OCI-LY1 (cell line): ENCODE measurements at regions not wholly inside any gene's neighbourhood (a gene's known extent, or its start where the extent isn't known, plus 50 kb on each side); places are given as distances from the start of the nearest gene placed in this dataset.

Source experiments
- H2AFZ ChIP-seq: fragments of 200-600 bp; sonication (generic), shearing (Covaris generic); 2 replicates; pipeline ENCODE4 v1.6.0; 2014; ENCODE audit warnings: antibody characterized with exemption, mild to moderate bottlenecking, low read length
- H3F3A ChIP-seq: fragments of 200-600 bp; sonication (generic), shearing (Covaris generic); 2 replicates; pipeline ENCODE4 v1.6.0; 2014; ENCODE audit warnings: mild to moderate bottlenecking, antibody characterized with exemption, low read length, moderate library complexity; ENCODE audit not compliant: insufficient read depth
- H3K27ac ChIP-seq: fragments of 200-600 bp; sonication (generic); 2 replicates; pipeline ENCODE4 v1.5.1; 2014; ENCODE audit warnings: low read length, mixed run types, mild to moderate bottlenecking, low read depth; ENCODE audit not compliant: poor library complexity, severe bottlenecking
- H3K27me3 ChIP-seq: fragments of 200-600 bp; sonication (generic); 2 replicates; pipeline ENCODE4 v1.6.0; 2014; ENCODE audit warnings: antibody characterized with exemption, mild to moderate bottlenecking, low read length, moderate library complexity; ENCODE audit not compliant: insufficient read depth
- H3K36me3 ChIP-seq: fragments of 200-600 bp; sonication (generic); 2 replicates; pipeline ENCODE4 v1.6.1; 2014; ENCODE audit warnings: mild to moderate bottlenecking, antibody characterized with exemption, low read length, moderate library complexity, mixed read lengths; ENCODE audit not compliant: insufficient read depth
- H3K4me1 ChIP-seq: fragments of 200-600 bp; sonication (generic); 2 replicates; pipeline ENCODE4 v1.5.1; 2014; ENCODE audit warnings: mild to moderate bottlenecking, low read length, moderate library complexity; ENCODE audit not compliant: insufficient read depth, severe bottlenecking
- H3K4me2 ChIP-seq: fragments of 200-600 bp; sonication (generic), shearing (Covaris generic); 2 replicates; pipeline ENCODE4 v1.6.1; 2014; ENCODE audit warnings: low read length
- H3K4me3 ChIP-seq: fragments of 200-600 bp; sonication (generic); 2 replicates; pipeline ENCODE4 v1.5.1; 2014; ENCODE audit warnings: low read length, low read depth, mild to moderate bottlenecking, mixed read lengths; ENCODE audit not compliant: poor library complexity, severe bottlenecking
- H3K79me2 ChIP-seq: fragments of 200-600 bp; shearing (Covaris generic); 2 replicates; pipeline ENCODE4 v1.6.1; 2016; ENCODE audit warnings: mixed run types, low read length, mixed read lengths; ENCODE audit not compliant: insufficient read depth
- H3K9ac ChIP-seq: fragments of 200-600 bp; sonication (generic), shearing (Covaris generic); 2 replicates; pipeline ENCODE4 v1.6.1; 2014; ENCODE audit warnings: mild to moderate bottlenecking, low read length, mixed read lengths
- H3K9me2 ChIP-seq: fragments of 200-600 bp; sonication (generic), shearing (Covaris generic); 2 replicates; pipeline ENCODE4 v1.6.1; 2014; ENCODE audit warnings: low read depth, mild to moderate bottlenecking, low read length, mixed read lengths
- H3K9me3 ChIP-seq: fragments of 200-600 bp; shearing (Covaris generic); 2 replicates; pipeline ENCODE4 v1.6.1; 2014; ENCODE audit warnings: low read length, mixed read lengths
- H4K20me1 ChIP-seq: fragments of 200-600 bp; sonication (generic), shearing (Covaris generic); 2 replicates; pipeline ENCODE4 v1.6.0; 2016; ENCODE audit warnings: mild to moderate bottlenecking, low read length; ENCODE audit not compliant: insufficient read depth
- CTCF ChIP-seq: fragments of 200-600 bp; sonication (generic), shearing (Covaris generic); IDR thresholded peaks from 2 replicates; pipeline ENCODE4 v1.5.1; 2017; ENCODE audit warnings: mild to moderate bottlenecking, antibody characterized with exemption, low read length, moderate library complexity, mixed read lengths
- EZH2 ChIP-seq: fragments of 200-600 bp; sonication (generic), shearing (Covaris generic); IDR thresholded peaks from 2 replicates; pipeline ENCODE4 v1.8.0; 2017; ENCODE audit warnings: borderline replicate concordance, mixed run types, mild to moderate bottlenecking, antibody characterized with exemption, low read length, moderate library complexity, mixed read lengths

GRCh38 chr5:52441768-52442167, 345.9 kb upstream of the ITGA1 start:
- H3F3A ChIP-seq, result no peaks in the 10 kb centered on the region

GRCh38 chr5:52443187-52443586, 344.5 kb upstream of the ITGA1 start:
- H3K36me3 ChIP-seq, result no peaks in the 10 kb centered on the region
- H3F3A ChIP-seq, result no peaks in the 10 kb centered on the region
- H4K20me1 ChIP-seq, result no peaks in the 10 kb centered on the region
- no peak overlapping the region for H2AFZ ChIP-seq
- H3K27ac ChIP-seq, result no peak overlapping the region
- TF ChIP-seq CTCF (no peak), EZH2 (no peak)
- no peaks in the 10 kb centered on the region for H3K27me3 ChIP-seq
- H3K9me2 ChIP-seq, result no peaks in the 10 kb centered on the region
- no peaks in the 10 kb centered on the region for H3K79me2 ChIP-seq
- no peaks in the 10 kb centered on the region for H3K4me1 ChIP-seq
- H3K9me3 ChIP-seq, result no peaks in the 10 kb centered on the region
- no peak overlapping the region for H3K4me2 ChIP-seq
- H3K4me3 ChIP-seq, result no peak overlapping the region
- H3K9ac ChIP-seq, result no peak overlapping the region

More at GRCh38 chr5:52441768-52442167, 345.9 kb upstream of the ITGA1 start:
- Histone ChIP-seq H3K4me2 (no peak overlapping the region), H3K36me3 (no peaks in the 10 kb centered on the region), H2AFZ (no peak overlapping the region), H3K4me1 (no peaks in the 10 kb centered on the region), H3K27me3 (no peaks in the 10 kb centered on the region), H3K9me3 (no peaks in the 10 kb centered on the region), H3K4me3 (no peak overlapping the region), H3K79me2 (no peaks in the 10 kb centered on the region), H3K9ac (no peak overlapping the region), H4K20me1 (no peaks in the 10 kb centered on the region), H3K9me2 (no peaks in the 10 kb centered on the region), H3K27ac (no peak overlapping the region)
- TF ChIP-seq CTCF (no peak), EZH2 (no peak)

GRCh38 chr5:52448111-52448510, 339.6 kb upstream of the ITGA1 start:
- H3K27me3 ChIP-seq, result no peaks in the 10 kb centered on the region
- no peak overlapping the region for H3K4me2 ChIP-seq
- H3K9ac ChIP-seq, result no peak overlapping the region
- H3K79me2 ChIP-seq, result no peaks in the 10 kb centered on the region
- no peaks in the 10 kb centered on the region for H3K9me3 ChIP-seq
- H3K27ac ChIP-seq, result no peak overlapping the region
- no peak overlapping the region for H2AFZ ChIP-seq
- H3F3A ChIP-seq, result no peaks in the 10 kb centered on the region
- TF ChIP-seq CTCF (no peak), EZH2 (no peak)
- H3K9me2 ChIP-seq, result no peaks in the 10 kb centered on the region
- H3K36me3 ChIP-seq, result no peaks in the 10 kb centered on the region
- H3K4me1 ChIP-seq, result no peaks in the 10 kb centered on the region
- no peak overlapping the region for H3K4me3 ChIP-seq
- H4K20me1 ChIP-seq, result no peaks in the 10 kb centered on the region
